Psoas muscle (tissue), 7 donors: ENCODE measurements at regions not wholly inside any gene's neighbourhood (a gene's known extent, or its start where the extent isn't known, plus 50 kb on each side); places are given as distances from the start of the nearest gene placed in this dataset.

Source experiments
- ATAC-seq, 4 donors: fragments of 200-7000 bp; cut with Tn5 transposase; one replicate each; pipeline ENCODE4 v1.9.1; 2020; ENCODE audit warnings: moderate library complexity in 3 of 4, mild to moderate bottlenecking in 2 of 4
- DNase-seq, 2 donors: peaks; one replicate each; pipeline ENCODE4 v3.0.0-alpha.2; 2020
- H3K27ac ChIP-seq: fragments of 200-600 bp; one replicate; pipeline ENCODE4 v1.8.0; 2022
- H3K27me3 ChIP-seq, 3 donors: fragments of 200-600 bp in 1 of 3; one replicate each; pipeline versions ENCODE4 v1.6.1 to v1.8.0; 2013 to 2022; ENCODE audit warnings: low read length in 2 of 3, mild to moderate bottlenecking in 2 of 3, moderate library complexity in 1 of 3; ENCODE audit not compliant: insufficient read depth in 3 of 3
- H3K36me3 ChIP-seq, 2 donors: fragments of 200-600 bp in 1 of 2; one replicate each; pipeline versions ENCODE4 v1.6.1 to v1.8.0; 2013 to 2022; ENCODE audit warnings: low read depth in 1 of 2, mild to moderate bottlenecking in 1 of 2, moderate library complexity in 1 of 2; ENCODE audit not compliant: insufficient read depth in 1 of 2
- H3K4me1 ChIP-seq: fragments of 200-600 bp; one replicate; pipeline ENCODE4 v1.8.0; 2022
- H3K4me3 ChIP-seq: fragments of 200-600 bp; one replicate; pipeline ENCODE4 v1.8.0; 2022; ENCODE audit warnings: mild to moderate bottlenecking
- H3K9me3 ChIP-seq: fragments of 200-600 bp; one replicate; pipeline ENCODE4 v1.8.0; 2022
- CTCF ChIP-seq: fragments of 200-600 bp; IDR thresholded peaks from one replicate; pipeline ENCODE4 v1.8.0; 2022; ENCODE audit warnings: antibody characterized with exemption
- WGBS, 3 donors: extraction: QIAGEN DNeasy Blood & Tissue Kit; methylation state at CpG; one replicate each; pipeline versions ENCODE4 v1.1.6 to v1.1.7; 2013; 5-methylcytosine and 5-hydroxymethylcytosine counted together
- intact Hi-C, 2 donors: fragments of 100-400 bp; cut with DNase I; formaldehyde crosslinking; loops; one replicate each; pipeline versions ENCODE4 v1.11.0 to v1.14.2; 2022
- donor health status: healthy with polysubstance abuse.
- donor health status: DM: no; HTN: no; CAD: no; lungs with moderate emphysema.
- donor health status: Bipolar disorder and iron deficiency.
- donor health status: healthy.
- donor health status: DM: yes; HTN: yes; CAD: no.
- donor health status: DM: no; HTN: no; CAD: no.
- donor health status: DM: yes; HTN: yes; CAD: no.

- intact Hi-C loops, result no loop called here
- Histone ChIP-seq H3K4me3 (no peak overlapping the region), H3K36me3 (no peaks in the 10 kb centered on the region), H3K27ac (no peak overlapping the region), H3K27me3 (no peaks in the 10 kb centered on the region), H3K4me1 (no peaks in the 10 kb centered on the region), H3K9me3 (peaks cover 3% of the 10 kb centered on the region)
- ATAC-seq (no peak), DNase-seq (no peak)
- no peak for TF ChIP-seq CTCF
- 44 to 58% (median 49%) methylated on average over 1 of the region's 1 CpG for WGBS, 3 donors
These were observed 141.3 kb upstream of the SP8 start for GRCh38 chr7:20927976-20928375.

- no peak for DNase-seq
- Histone ChIP-seq H3K4me1 (no peaks in the 10 kb centered on the region), H3K27me3 (no peaks in the 10 kb centered on the region), H3K9me3 (peaks cover 3% of the 10 kb centered on the region), H3K27ac (no peak overlapping the region), H3K36me3 (no peaks in the 10 kb centered on the region), H3K4me3 (no peak overlapping the region)
- WGBS, 3 donors, result 91 to 96% (median 92%) methylated on average over 4 of the region's 4 CpGs
- intact Hi-C loops, result no loop called here
- no peak for TF ChIP-seq CTCF
- no peak for ATAC-seq
These were observed 142.5 kb upstream of the SP8 start for GRCh38 chr7:20929199-20929598.

DNA sequence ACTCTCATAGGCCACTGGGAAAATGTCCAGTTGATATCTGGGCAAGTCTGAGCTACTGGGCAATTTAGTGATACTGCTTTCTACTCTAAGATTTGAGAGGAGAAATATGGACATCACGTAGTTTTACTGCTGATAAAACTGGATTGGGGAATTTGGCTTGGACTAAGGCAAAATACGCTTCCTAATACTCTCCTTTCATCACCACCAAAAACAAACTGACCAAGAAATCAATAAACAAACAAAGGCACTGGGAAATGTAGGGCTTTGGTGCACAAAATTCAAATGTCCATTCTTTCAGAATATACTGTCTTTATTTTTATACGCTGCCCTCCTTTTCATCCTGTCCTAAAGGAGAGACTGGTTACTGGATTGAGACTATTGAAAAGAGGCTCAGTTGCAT lies 145.1 kb upstream of the SP8 start:
- Histone ChIP-seq H3K27ac (no peak overlapping the region), H3K36me3 (no peaks in the 10 kb centered on the region), H3K27me3 (no peaks in the 10 kb centered on the region), H3K4me3 (no peak overlapping the region), H3K4me1 (no peaks in the 10 kb centered on the region), H3K9me3 (peaks cover 3% of the 10 kb centered on the region)
- intact Hi-C loops, result no loop called here
- 82 to 90% (median 87%) methylated on average over 3 of the region's 3 CpGs for WGBS, 3 donors
- no peak for TF ChIP-seq CTCF
- ATAC-seq, result no peak
- no peak for DNase-seq

DNA sequence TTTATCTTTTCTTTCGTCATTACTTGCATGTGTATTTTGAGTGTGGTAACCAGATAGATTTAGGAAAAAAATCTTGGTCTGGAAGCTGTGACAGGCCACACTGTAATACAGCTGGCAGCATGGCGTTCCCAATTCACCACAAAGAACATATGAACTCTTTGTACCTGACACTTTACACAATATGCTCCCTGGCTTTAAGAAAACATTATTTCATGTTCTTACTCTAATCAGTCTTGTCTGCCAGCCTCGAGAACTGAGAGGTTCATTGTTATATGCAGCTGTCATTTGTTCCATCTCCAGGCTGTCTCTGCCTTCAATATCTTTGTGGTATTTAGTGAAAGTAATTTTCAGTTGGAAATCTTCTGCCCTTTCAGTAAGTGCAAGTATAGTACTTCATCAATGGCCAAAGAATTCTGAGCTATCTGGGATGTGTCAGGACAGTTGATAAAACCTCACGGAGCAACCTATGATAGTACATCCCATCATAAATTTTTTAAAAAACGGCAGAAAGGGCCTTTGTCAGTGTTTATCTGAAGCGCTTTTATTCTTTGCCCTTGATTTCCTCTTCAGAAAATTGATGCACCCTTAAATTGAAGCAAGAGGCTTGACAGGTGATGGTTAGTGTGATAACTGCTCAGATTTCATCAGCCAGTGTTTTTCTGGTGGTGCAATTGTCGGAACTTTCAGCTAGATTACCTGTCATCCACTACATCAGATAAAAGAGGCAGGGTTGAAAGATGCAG lies 146.3 kb upstream of the SP8 start:
- intact Hi-C loops, result no loop called here
- Histone ChIP-seq H3K4me3 (no peak overlapping the region), H3K4me1 (no peaks in the 10 kb centered on the region), H3K27ac (no peak overlapping the region), H3K27me3 (no peaks in the 10 kb centered on the region), H3K36me3 (no peaks in the 10 kb centered on the region), H3K9me3 (no peaks in the 10 kb centered on the region)
- ATAC-seq (no peak), DNase-seq (no peak)
- 54 to 64% (median 61%) methylated on average over 7 of the region's 7 CpGs for WGBS, 3 donors
- no peak for TF ChIP-seq CTCF

GRCh38 chr7:20945451-20945850 lies 158.8 kb upstream of the SP8 start:
- Histone ChIP-seq H3K36me3 (no peaks in the 10 kb centered on the region), H3K4me1 (no peaks in the 10 kb centered on the region), H3K9me3 (no peaks in the 10 kb centered on the region), H3K27me3 (no peaks in the 10 kb centered on the region), H3K4me3 (no peak overlapping the region), H3K27ac (no peak overlapping the region)
- intact Hi-C loops, result no loop called here
- ATAC-seq (no peak), DNase-seq (no peak)
- 34 to 35% (median 34%) methylated on average over 2 of the region's 2 CpGs for WGBS, 3 donors
- TF ChIP-seq CTCF, result no peak
